B cell (primary cell): ENCODE measurements at regions not wholly inside any gene's neighbourhood (a gene's known extent, or its start where the extent isn't known, plus 50 kb on each side); places are given as distances from the start of the nearest gene placed in this dataset.

Experiments used
- ATAC-seq: fragments of 200-7000 bp; cut with Tn5 transposase; one replicate; pipeline ENCODE4 v1.10.0; 2021; ENCODE audit warnings: low read depth, mild to moderate bottlenecking, moderate number of reproducible peaks, moderate library complexity
- CTCF ChIA-PET: fragments of 350-600 bp; sonication (Branson Sonifier 250); formaldehyde crosslinking; loops from one replicate; lab custom pipeline; 2021; ENCODE audit warnings: antibody characterized with exemption, inconsistent platforms; lab: Charles Lee
- POLR2A ChIA-PET: fragments of 350-600 bp; sonication (Branson Sonifier 250); formaldehyde crosslinking; loops from one replicate; lab custom pipeline; 2021; ENCODE audit warnings: antibody characterized with exemption; lab: Charles Lee
- DNase-seq: peaks from one replicate; pipeline ENCODE4 v3.0.0; 2013
- H2AFZ ChIP-seq: 2 replicates; pipeline ENCODE4 v1.6.1; 2012; ENCODE audit warnings: mild to moderate bottlenecking, low read depth, low read length; ENCODE audit not compliant: insufficient read depth, poor library complexity, severe bottlenecking
- H3K27ac ChIP-seq, 2 donors: 1 replicate in 1 of 2; 2 replicates in 1 of 2; pipeline ENCODE4 v1.5.1; 2012 to 2013; ENCODE audit warnings: low read length in 2 of 2, mild to moderate bottlenecking in 2 of 2, moderate library complexity in 1 of 2
- H3K27me3 ChIP-seq, 4 experiments: fragments of 200-600 bp in 1 of 4; sonication (generic) in 1 of 4; replicated peaks in 1 of 4; 1 replicate in 2 of 4; 2 replicates in 2 of 4; pipeline versions ENCODE4 v1.6.1 to v1.7.0; 2013 to 2016; ENCODE audit warnings: low read length in 3 of 4, mild to moderate bottlenecking in 2 of 4, mixed read lengths in 1 of 4, moderate library complexity in 1 of 4; ENCODE audit not compliant: insufficient read depth in 4 of 4, control insufficient read depth in 3 of 4; ENCODE audit errors: control extremely low read depth in 1 of 4
- H3K36me3 ChIP-seq, 2 experiments: replicated peaks in 1 of 2; 1 replicate in 1 of 2; 2 replicates in 1 of 2; pipeline versions ENCODE4 v1.6.1 to v1.7.1; 2013; ENCODE audit warnings: low read length in 1 of 2; ENCODE audit not compliant: insufficient read depth in 2 of 2, control insufficient read depth in 1 of 2; ENCODE audit errors: control extremely low read depth in 1 of 2, extremely low read depth in 1 of 2
- H3K4me1 ChIP-seq, 2 donors: fragments of 200-600 bp in 1 of 2; sonication (generic) in 1 of 2; 1 replicate in 1 of 2; 2 replicates in 1 of 2; pipeline versions ENCODE4 v1.5.1 to v1.6.1; 2013 to 2017; ENCODE audit warnings: low read length in 2 of 2; ENCODE audit not compliant: control insufficient read depth in 2 of 2, insufficient read depth in 2 of 2
- H3K4me2 ChIP-seq: replicated peaks from 2 replicates; pipeline ENCODE3; 2012; ENCODE audit warnings: mild to moderate bottlenecking, low read depth, low read length; ENCODE audit not compliant: poor library complexity, severe bottlenecking
- H3K4me3 ChIP-seq, 5 experiments: fragments of 200-600 bp in 1 of 5; sonication (generic) in 1 of 5; 1 replicate in 3 of 5; 2 replicates in 2 of 5; pipeline versions ENCODE4 v1.5.1 to v1.7.0; 2011 to 2016; ENCODE audit warnings: low read length in 4 of 5, mild to moderate bottlenecking in 4 of 5, low read depth in 2 of 5, control low read depth in 1 of 5, moderate library complexity in 1 of 5; ENCODE audit not compliant: insufficient read depth in 1 of 5; ENCODE audit errors: control extremely low read depth in 1 of 5, extremely low read depth in 1 of 5
- H3K79me2 ChIP-seq: fragments of 200-600 bp; sonication (generic); one replicate; pipeline ENCODE4 v1.6.0; 2016; ENCODE audit warnings: low read length; ENCODE audit not compliant: control insufficient read depth, insufficient read depth
- H3K9ac ChIP-seq: fragments of 200-600 bp; sonication (generic); 2 replicates; pipeline ENCODE4 v1.6.1; 2017; ENCODE audit warnings: mild to moderate bottlenecking, low read length, moderate library complexity
- H3K9me3 ChIP-seq, 3 donors: one replicate each; pipeline versions ENCODE4 v1.6.1 to v1.7.1; 2013; ENCODE audit warnings: low read length in 2 of 3; ENCODE audit not compliant: control insufficient read depth in 2 of 3, insufficient read depth in 1 of 3; ENCODE audit errors: control extremely low read depth in 1 of 3
- H4K20me1 ChIP-seq: 2 replicates; pipeline ENCODE4 v1.6.0; 2012; ENCODE audit warnings: mild to moderate bottlenecking, low read length; ENCODE audit not compliant: insufficient read depth, control insufficient read depth, poor library complexity, severe bottlenecking
- H3K27ac Mint-ChIP-seq: one replicate; pipeline ENCODE4 v1.8.0; 2021; ENCODE audit warnings: mixed read lengths
- H3K27me3 Mint-ChIP-seq: one replicate; pipeline ENCODE4 v1.8.0; 2021; ENCODE audit warnings: mixed read lengths
- H3K4me1 Mint-ChIP-seq: one replicate; pipeline ENCODE4 v1.8.0; 2021; ENCODE audit warnings: mixed read lengths
- H3K4me3 Mint-ChIP-seq: one replicate; pipeline ENCODE4 v1.8.0; 2021; ENCODE audit warnings: mixed read lengths
- H3K9me3 Mint-ChIP-seq: one replicate; pipeline ENCODE4 v1.8.0; 2022; ENCODE audit warnings: mixed read lengths; ENCODE audit not compliant: insufficient read depth
- EZH2 ChIP-seq: IDR thresholded peaks from 2 replicates; pipeline ENCODE4 v1.6.1; 2012; ENCODE audit warnings: borderline replicate concordance, low read depth, mild to moderate bottlenecking, moderate library complexity, low read length; ENCODE audit not compliant: insufficient read depth, poor library complexity, severe bottlenecking
- WGBS: methylation state at CpG from one replicate; pipeline ENCODE4 v1.1.5; 2013; ENCODE audit warnings: missing lambda C conversion rate; ENCODE audit not compliant: insufficient coverage; 5-methylcytosine and 5-hydroxymethylcytosine counted together
- intact Hi-C: fragments of 100-400 bp; cut with micrococcal nuclease; formaldehyde crosslinking; loops from one replicate; pipeline ENCODE4 v1.10.0; 2022
- TF ChIP-seq, protein P1 (sequence below): fragments of 200-600 bp; IDR thresholded peaks from one replicate; pipeline ENCODE4 v1.8.0; 2022; ENCODE audit warnings: antibody characterized with exemption, mild to moderate bottlenecking

GRCh38 chr7:94823947-94824346 lies 83.4 kb upstream of the PPP1R9A start:
- no peaks in the 10 kb centered on the region for H4K20me1 ChIP-seq
- ATAC-seq (no peak), DNase-seq (no peak)
- ChIA-PET POLR2A (no interaction called here), CTCF (no interaction called here)
- TF ChIP-seq EZH2 = no peak
- TF ChIP-seq, protein P1, sequence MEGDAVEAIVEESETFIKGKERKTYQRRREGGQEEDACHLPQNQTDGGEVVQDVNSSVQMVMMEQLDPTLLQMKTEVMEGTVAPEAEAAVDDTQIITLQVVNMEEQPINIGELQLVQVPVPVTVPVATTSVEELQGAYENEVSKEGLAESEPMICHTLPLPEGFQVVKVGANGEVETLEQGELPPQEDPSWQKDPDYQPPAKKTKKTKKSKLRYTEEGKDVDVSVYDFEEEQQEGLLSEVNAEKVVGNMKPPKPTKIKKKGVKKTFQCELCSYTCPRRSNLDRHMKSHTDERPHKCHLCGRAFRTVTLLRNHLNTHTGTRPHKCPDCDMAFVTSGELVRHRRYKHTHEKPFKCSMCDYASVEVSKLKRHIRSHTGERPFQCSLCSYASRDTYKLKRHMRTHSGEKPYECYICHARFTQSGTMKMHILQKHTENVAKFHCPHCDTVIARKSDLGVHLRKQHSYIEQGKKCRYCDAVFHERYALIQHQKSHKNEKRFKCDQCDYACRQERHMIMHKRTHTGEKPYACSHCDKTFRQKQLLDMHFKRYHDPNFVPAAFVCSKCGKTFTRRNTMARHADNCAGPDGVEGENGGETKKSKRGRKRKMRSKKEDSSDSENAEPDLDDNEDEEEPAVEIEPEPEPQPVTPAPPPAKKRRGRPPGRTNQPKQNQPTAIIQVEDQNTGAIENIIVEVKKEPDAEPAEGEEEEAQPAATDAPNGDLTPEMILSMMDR = no peak
- no peak overlapping the region for H2AFZ ChIP-seq
- no peak overlapping the region for H3K27ac ChIP-seq
- H3K27me3 Mint-ChIP-seq = no peaks in the 10 kb centered on the region
- H3K9ac ChIP-seq = no peak overlapping the region
- no peaks in the 10 kb centered on the region for H3K4me1 ChIP-seq
- no peak overlapping the region for H3K27ac Mint-ChIP-seq
- H3K4me2 ChIP-seq = no peak overlapping the region
- H3K4me3 Mint-ChIP-seq = no peak overlapping the region
- H3K4me1 Mint-ChIP-seq = no peaks in the 10 kb centered on the region
- intact Hi-C loops = no loop called here
- H3K36me3 ChIP-seq = no peaks in the 10 kb centered on the region
- H3K9me3 ChIP-seq = peaks cover 0 to 4% (median 0%) of the 10 kb centered on the region in 3 donors
- H3K27me3 ChIP-seq = no peaks in the 10 kb centered on the region
- no peak overlapping the region for H3K4me3 ChIP-seq
- no peaks in the 10 kb centered on the region for H3K79me2 ChIP-seq
- H3K9me3 Mint-ChIP-seq = peaks cover 5% of the 10 kb centered on the region

DNA sequence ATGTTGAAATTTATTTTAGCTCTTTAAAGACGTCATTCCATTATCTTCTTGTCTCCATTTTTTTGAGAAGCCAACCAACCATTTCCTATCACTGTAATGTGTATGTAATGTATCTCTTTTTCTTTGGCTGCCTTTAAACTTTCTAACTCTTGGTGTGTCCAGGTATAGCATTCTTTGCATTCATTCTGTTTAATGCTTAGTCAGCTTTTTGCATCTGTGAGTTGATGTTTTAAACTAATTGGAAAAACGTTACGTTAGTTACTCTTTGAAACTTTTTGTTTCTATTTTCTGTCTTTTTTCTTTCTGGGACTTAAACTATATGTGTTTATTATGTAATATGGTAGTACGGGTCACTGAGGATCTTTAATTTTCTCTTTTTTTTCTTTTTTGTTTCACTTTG lies 77.4 kb upstream of the PPP1R9A start:
- no peak overlapping the region for H3K4me2 ChIP-seq
- Mint-ChIP-seq H3K4me3 (no peak overlapping the region), H3K27ac (no peak overlapping the region), H3K9me3 (peaks cover 4% of the 10 kb centered on the region), H3K4me1 (no peaks in the 10 kb centered on the region), H3K27me3 (no peaks in the 10 kb centered on the region)
- H3K9me3 ChIP-seq = peaks cover 0 to 6% (median 0%) of the 10 kb centered on the region in 3 donors
- H3K27ac ChIP-seq = no peak overlapping the region
- H3K4me3 ChIP-seq = no peak overlapping the region
- no CpG with 5 or more reads among the region's 4 CpGs for WGBS
- H2AFZ ChIP-seq = no peak overlapping the region
- CTCF ChIA-PET = no interaction called here
- no peak overlapping the region for H3K9ac ChIP-seq
- intact Hi-C loops = no loop called here
- no peaks in the 10 kb centered on the region for H3K4me1 ChIP-seq
- DNase-seq (no peak), ATAC-seq (no peak)
- no peaks in the 10 kb centered on the region for H4K20me1 ChIP-seq
- POLR2A ChIA-PET = no interaction called here
- no peak for TF ChIP-seq EZH2
- TF ChIP-seq, protein P1 = no peak
- H3K36me3 ChIP-seq = no peaks in the 10 kb centered on the region
- H3K27me3 ChIP-seq = no peaks in the 10 kb centered on the region
- no peaks in the 10 kb centered on the region for H3K79me2 ChIP-seq
